Stomach (tissue), 4 donors: ENCODE measurements at regions not wholly inside any gene's neighbourhood (a gene's known extent, or its start where the extent isn't known, plus 50 kb on each side); places are given as distances from the start of the nearest gene placed in this dataset.

Source experiments
- CTCF ChIP-seq, 7 experiments: fragments of 450-650 bp in 4 of 7; fragments of 200-600 bp in 3 of 7; sonication (generic) in 3 of 7; IDR thresholded peaks; one replicate each; pipeline ENCODE4 v1.5.1; 2016 to 2019; ENCODE audit warnings: antibody characterized with exemption in 7 of 7, control low read depth in 2 of 7, mild to moderate bottlenecking in 1 of 7
- POLR2A ChIP-seq, 4 donors: fragments of 450-650 bp; IDR thresholded peaks; one replicate each; pipeline ENCODE4 v1.6.1; 2016; ENCODE audit warnings: antibody characterized with exemption in 4 of 4, control low read depth in 2 of 4, mild to moderate bottlenecking in 1 of 4, moderate library complexity in 1 of 4
- POLR2AphosphoS5 ChIP-seq, 3 donors: sonication (generic); formaldehyde crosslinking; IDR thresholded peaks; one replicate each; pipeline ENCODE4 v1.6.1; 2016; ENCODE audit warnings: antibody characterized with exemption in 3 of 3

GRCh38 chr14:53285821-53286220 is 132.7 kb upstream of the DDHD1 start:
- TF ChIP-seq POLR2AphosphoS5 (IDR thresholded peaks at IDR 0.05) (no peak), CTCF (IDR thresholded peaks at IDR 0.05) (no peak), POLR2A (IDR thresholded peaks at IDR 0.05) (no peak)
